ENCODE measurements at regions not wholly inside any gene's neighbourhood (a gene's known extent, or its start where the extent isn't known, plus 50 kb on each side); places are given as distances from the start of the nearest gene placed in this dataset.

DNA sequence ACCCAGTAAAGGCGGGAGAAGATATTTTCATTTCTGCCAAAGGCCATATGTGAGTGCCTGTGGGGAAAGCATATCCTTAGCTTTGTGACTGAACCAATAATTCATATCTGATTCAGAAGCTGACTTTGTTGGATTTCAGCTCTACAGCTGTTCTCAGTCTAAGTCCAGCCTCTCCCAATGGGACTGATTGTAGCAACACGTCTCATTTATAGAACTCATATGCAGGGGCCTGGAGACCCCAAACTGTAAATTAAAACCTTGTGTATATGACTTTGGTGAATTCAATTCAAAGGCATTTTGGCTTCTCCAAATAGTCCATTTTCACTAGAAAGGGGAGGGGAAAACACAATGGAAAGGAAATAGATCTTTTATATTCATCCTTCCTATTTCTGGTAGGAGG lies 250.4 kb upstream of the SORL1-AS1 start:
- 68 to 76% methylated on average over 2 of the region's 2 CpGs for WGBS, 2 donors
- Histone ChIP-seq H3K9me3 (no peaks in the 10 kb centered on the region), H3K36me3 (no peaks in the 10 kb centered on the region), H3K4me3 (no peak overlapping the region), H3K27ac (no peak overlapping the region), H3K4me1 (peaks cover 0 to 20% (median 0%) of the 10 kb centered on the region in 9 donors), H3K27me3 (peaks cover 0 to 9% (median 0%) of the 10 kb centered on the region in 7 donors)
- DNase-seq (no peak), ATAC-seq (no peak)
- intact Hi-C loops (cut with DNase I) = no loop called here
- TF ChIP-seq, protein P1, sequence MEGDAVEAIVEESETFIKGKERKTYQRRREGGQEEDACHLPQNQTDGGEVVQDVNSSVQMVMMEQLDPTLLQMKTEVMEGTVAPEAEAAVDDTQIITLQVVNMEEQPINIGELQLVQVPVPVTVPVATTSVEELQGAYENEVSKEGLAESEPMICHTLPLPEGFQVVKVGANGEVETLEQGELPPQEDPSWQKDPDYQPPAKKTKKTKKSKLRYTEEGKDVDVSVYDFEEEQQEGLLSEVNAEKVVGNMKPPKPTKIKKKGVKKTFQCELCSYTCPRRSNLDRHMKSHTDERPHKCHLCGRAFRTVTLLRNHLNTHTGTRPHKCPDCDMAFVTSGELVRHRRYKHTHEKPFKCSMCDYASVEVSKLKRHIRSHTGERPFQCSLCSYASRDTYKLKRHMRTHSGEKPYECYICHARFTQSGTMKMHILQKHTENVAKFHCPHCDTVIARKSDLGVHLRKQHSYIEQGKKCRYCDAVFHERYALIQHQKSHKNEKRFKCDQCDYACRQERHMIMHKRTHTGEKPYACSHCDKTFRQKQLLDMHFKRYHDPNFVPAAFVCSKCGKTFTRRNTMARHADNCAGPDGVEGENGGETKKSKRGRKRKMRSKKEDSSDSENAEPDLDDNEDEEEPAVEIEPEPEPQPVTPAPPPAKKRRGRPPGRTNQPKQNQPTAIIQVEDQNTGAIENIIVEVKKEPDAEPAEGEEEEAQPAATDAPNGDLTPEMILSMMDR (IDR thresholded peaks at IDR 0.05) = no peak

GRCh38 chr11:121700968-121701367 lies 248.2 kb upstream of the SORL1-AS1 start:
- TF ChIP-seq, protein P1 (IDR thresholded peaks at IDR 0.05) = no peak
- H3K36me3 ChIP-seq = no peaks in the 10 kb centered on the region

GRCh38 chr11:121699801-121700200 lies 247.0 kb upstream of the SORL1-AS1 start:
- Histone ChIP-seq H3K4me3 (no peak overlapping the region), H3K9me3 (no peaks in the 10 kb centered on the region), H3K27me3 (peaks cover 0 to 9% (median 0%) of the 10 kb centered on the region in 7 donors), H3K27ac (peak overlapping the region in 2 of 10 donors; percentile 3 to 11), H3K4me1 (peaks cover 0 to 31% (median 0%) of the 10 kb centered on the region in 9 donors), H3K36me3 (no peaks in the 10 kb centered on the region)
- peak in 1 of 8 donors; percentile 50 for ATAC-seq
- 18 to 23% methylated on average over 5 of the region's 5 CpGs for WGBS, 2 donors
- TF ChIP-seq, protein P1 (IDR thresholded peaks at IDR 0.05) = no peak
- intact Hi-C loops (cut with DNase I) = no loop called here
- no peak for DNase-seq

More at GRCh38 chr11:121700968-121701367, 248.2 kb upstream of the SORL1-AS1 start:
- no peak for DNase-seq
- intact Hi-C loops (cut with DNase I) = no loop called here
- Histone ChIP-seq H3K27me3 (peaks cover 0 to 9% (median 0%) of the 10 kb centered on the region in 7 donors), H3K9me3 (no peaks in the 10 kb centered on the region), H3K27ac (no peak overlapping the region), H3K4me1 (peaks cover 0 to 29% (median 0%) of the 10 kb centered on the region in 9 donors), H3K4me3 (no peak overlapping the region)
- ATAC-seq = no peak
- WGBS, 2 donors = 69 to 72% methylated on average over 4 of the region's 4 CpGs

GRCh38 chr11:121696931-121697670 lies 244.3 kb upstream of the SORL1-AS1 start:
- no peak for DNase-seq
- TF ChIP-seq, protein P1 (IDR thresholded peaks at IDR 0.05) = no peak
- H3K27ac ChIP-seq = peak overlapping the region; percentile 61 to 89 (median 79)
- H3K36me3 ChIP-seq = no peaks in the 10 kb centered on the region
- H3K4me3 ChIP-seq = peak overlapping the region in 4 of 10 donors; percentile 4 to 18 (median 12)
- no peaks in the 10 kb centered on the region for H3K9me3 ChIP-seq
- intact Hi-C loops (cut with DNase I) = no loop called here
- peaks cover 0 to 9% (median 0%) of the 10 kb centered on the region in 7 donors for H3K27me3 ChIP-seq
- WGBS, 2 donors = 68% methylated on average over 10 of the region's 10 CpGs
- peaks cover 0 to 31% (median 0%) of the 10 kb centered on the region in 9 donors for H3K4me1 ChIP-seq
- ATAC-seq = no peak

All from heart right ventricle (tissue), 16 donors.